Astrocyte of the cerebellum (primary cell): ENCODE measurements at regions not wholly inside any gene's neighbourhood (a gene's known extent, or its start where the extent isn't known, plus 50 kb on each side); places are given as distances from the start of the nearest gene placed in this dataset.

ENCODE experiments used
- DNase-seq: peaks from one replicate; pipeline ENCODE4 v3.0.0-alpha.2; 2011; ENCODE audit warnings: low read depth
- H3K4me3 ChIP-seq: 2 replicates; pipeline ENCODE4 v1.5.1; 2011; ENCODE audit warnings: mild to moderate bottlenecking, low read depth, low read length, moderate library complexity
- CTCF ChIP-seq: IDR thresholded peaks from 2 replicates; pipeline ENCODE4 v1.5.1; 2012; ENCODE audit warnings: low read length, low read depth, moderate library complexity, mild to moderate bottlenecking; ENCODE audit errors: missing control alignments
- in situ Hi-C: cut with HindIII; loops from 2 replicates; pipeline ENCODE4 v1.10.0; 2017; ENCODE audit warnings: low sequenced_read_pairs

DNA sequence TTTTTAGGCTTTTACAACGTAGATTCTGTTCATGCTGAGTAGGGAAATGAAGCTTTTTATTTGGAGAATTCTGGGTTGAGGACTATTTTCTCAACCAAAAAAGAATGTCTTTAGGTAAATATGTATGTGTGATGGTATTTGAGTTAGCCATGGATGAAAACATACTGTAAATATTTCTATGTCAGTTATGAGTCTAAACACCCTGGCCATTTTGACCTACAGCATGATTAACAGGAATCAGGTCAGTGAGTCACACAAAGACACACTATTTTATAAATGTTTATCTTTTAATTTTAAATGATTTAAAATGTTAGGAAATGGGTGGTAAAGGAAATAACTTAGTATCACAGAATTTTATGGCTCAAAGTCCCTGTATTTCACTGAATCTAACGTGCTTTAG lies 851.7 kb upstream of the MAP3K7 start:
- no peak overlapping the region for H3K4me3 ChIP-seq
- no peak for TF ChIP-seq CTCF
- in situ Hi-C loops = no loop called here
- DNase-seq = no peak

GRCh38 chr6:91437315-91437729 lies 850.5 kb upstream of the MAP3K7 start:
- in situ Hi-C loops = no loop called here
- DNase-seq = no peak
- H3K4me3 ChIP-seq = no peak overlapping the region
- TF ChIP-seq CTCF = no peak

DNA sequence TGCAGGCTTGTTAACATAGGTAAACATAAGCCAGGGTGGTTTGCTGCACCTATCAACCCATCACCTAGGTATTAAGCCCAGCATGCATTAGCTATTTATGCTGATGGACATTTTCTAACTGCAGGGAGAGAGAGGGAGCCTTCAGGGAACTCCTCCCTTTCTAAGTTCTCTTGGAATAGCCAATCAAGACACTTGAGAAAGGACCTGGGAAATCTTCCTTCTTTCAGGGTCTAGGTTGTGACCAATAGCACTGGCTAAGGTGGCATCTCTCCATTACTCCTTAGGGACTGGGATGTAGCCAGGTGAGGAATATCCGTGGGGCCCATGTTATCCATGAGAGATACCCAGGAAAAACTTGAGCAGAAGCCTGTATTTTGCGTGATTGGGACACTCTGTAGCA lies 849.6 kb upstream of the MAP3K7 start:
- in situ Hi-C loops = no loop called here
- TF ChIP-seq CTCF = no peak
- H3K4me3 ChIP-seq = no peak overlapping the region
- no peak for DNase-seq

- H3K4me3 ChIP-seq = no peak overlapping the region
- in situ Hi-C loops = no loop called here
- no peak for TF ChIP-seq CTCF
- no peak for DNase-seq
Observed at GRCh38 chr6:91435630-91436029, 848.8 kb upstream of the MAP3K7 start.

DNA sequence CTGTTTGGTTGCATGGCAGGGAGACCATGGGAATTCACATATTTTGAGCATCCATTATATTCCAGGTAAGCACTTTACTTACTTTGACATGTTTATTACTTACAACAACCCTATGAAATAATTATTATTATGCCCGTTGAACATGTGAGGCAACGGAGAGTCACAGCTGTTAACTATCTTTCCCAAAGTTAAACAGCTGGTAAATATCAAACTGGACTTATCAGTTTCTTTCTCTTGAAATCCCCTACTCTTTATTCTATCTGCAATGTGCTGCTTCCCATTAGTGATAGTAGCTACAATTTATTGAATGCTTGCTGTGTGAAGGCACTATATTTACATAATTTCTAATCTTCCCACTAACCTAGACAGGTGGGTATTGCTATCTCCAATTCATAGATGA lies 847.7 kb upstream of the MAP3K7 start:
- in situ Hi-C loops = no loop called here
- no peak for TF ChIP-seq CTCF
- no peak for DNase-seq
- H3K4me3 ChIP-seq = no peak overlapping the region

DNA sequence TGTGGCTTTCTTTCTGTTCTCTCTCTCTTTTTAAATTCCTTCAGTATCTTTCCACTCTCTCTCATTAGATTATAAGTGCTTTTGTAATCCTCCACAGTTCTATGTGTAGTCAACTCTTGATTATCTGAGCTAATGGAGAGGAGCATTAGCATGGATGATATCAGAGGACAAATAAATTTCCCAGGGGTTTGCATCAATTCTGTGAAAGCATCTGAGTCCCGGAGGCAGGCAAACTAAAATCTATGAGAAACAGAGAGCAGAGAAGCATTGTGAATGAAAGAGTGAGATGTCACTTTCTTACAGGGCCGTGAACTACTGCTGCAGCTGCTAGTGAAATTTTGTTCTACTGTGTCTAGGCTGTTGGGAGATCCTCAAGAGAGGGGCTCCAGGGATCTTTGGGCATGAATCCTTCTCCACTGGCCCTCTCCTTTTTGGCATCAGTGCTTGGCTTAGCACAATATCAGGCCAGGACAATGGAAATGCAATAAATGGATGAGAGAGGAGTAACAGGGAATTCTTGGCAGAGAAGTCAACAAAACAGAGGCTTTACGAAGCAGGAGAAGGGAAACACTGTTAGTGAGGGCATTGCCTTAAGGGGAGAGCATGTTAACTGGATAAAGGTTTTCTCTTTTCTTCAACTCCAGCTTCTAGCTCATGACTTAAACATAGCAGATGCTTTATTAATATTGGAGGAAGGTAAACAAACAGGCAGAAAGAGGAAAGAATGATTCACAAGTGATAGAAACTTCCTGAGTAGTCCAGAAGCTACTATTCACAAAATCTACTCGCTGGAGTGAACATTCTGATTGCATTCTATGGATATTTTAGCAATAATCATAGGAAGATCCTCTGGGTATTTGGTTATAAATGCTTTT lies 847.0 kb upstream of the MAP3K7 start:
- in situ Hi-C loops = no loop called here
- no peak for DNase-seq
- H3K4me3 ChIP-seq = no peak overlapping the region
- no peak for TF ChIP-seq CTCF
